ENCODE measurements at regions not wholly inside any gene's neighbourhood (a gene's known extent, or its start where the extent isn't known, plus 50 kb on each side); places are given as distances from the start of the nearest gene placed in this dataset.
"Not testable (repeated sequence)": the region's sequence is repeated elsewhere in the genome, so short reads cannot be mapped to it uniquely, and the experiment has no call there.

- TF ChIP-seq CTCF (conservative IDR thresholded peaks at IDR 0.05; ENCODE audit: low read length), result no peak
- H3K4me3 ChIP-seq (ENCODE audit: low read length), result no peak overlapping the region
- DNase-seq (ENCODE audit: low read depth), result peak; percentile 97
Observed at GRCh38 chr4:154164931-154165839, 326.4 kb downstream of the DCHS2 start.

GRCh38 chr4:154160519-154161301 is 330.9 kb downstream of the DCHS2 start:
- H3K4me3 ChIP-seq (ENCODE audit: low read length), result no peak overlapping the region
- no peak for TF ChIP-seq CTCF (conservative IDR thresholded peaks at IDR 0.05; ENCODE audit: low read length)
- no peak for DNase-seq (ENCODE audit: low read depth)

- no peak for TF ChIP-seq CTCF (conservative IDR thresholded peaks at IDR 0.05; ENCODE audit: low read length)
- DNase-seq (ENCODE audit: low read depth), result no peak
- no peak overlapping the region for H3K4me3 ChIP-seq (ENCODE audit: low read length)
Observed at GRCh38 chr4:154158361-154159155, 333.0 kb downstream of the DCHS2 start.

GRCh38 chr4:154152546-154152945 is 339.1 kb downstream of the DCHS2 start:
- no peak for DNase-seq (ENCODE audit: low read depth)
- TF ChIP-seq CTCF (conservative IDR thresholded peaks at IDR 0.05; ENCODE audit: low read length), result no peak
- H3K4me3 ChIP-seq (ENCODE audit: low read length), result no peak overlapping the region

- DNase-seq (ENCODE audit: low read depth); H3K4me3 ChIP-seq (ENCODE audit: low read length): not testable (repeated sequence)
Observed at GRCh38 chr4:154149236-154149635, 342.4 kb downstream of the DCHS2 start.

GRCh38 chr4:154143720-154144119 is 347.9 kb downstream of the DCHS2 start:
- TF ChIP-seq CTCF (conservative IDR thresholded peaks at IDR 0.05; ENCODE audit: low read length), result no peak
- H3K4me3 ChIP-seq (ENCODE audit: low read length), result no peak overlapping the region
- no peak for DNase-seq (ENCODE audit: low read depth)

GRCh38 chr4:154142664-154143063 is 348.9 kb downstream of the DCHS2 start:
- no peak overlapping the region for H3K4me3 ChIP-seq (ENCODE audit: low read length)
- TF ChIP-seq CTCF (conservative IDR thresholded peaks at IDR 0.05; ENCODE audit: low read length), result no peak
- DNase-seq (ENCODE audit: low read depth), result no peak

All from AG10803 (cell line).